PC-9 (cell line): ENCODE measurements at regions not wholly inside any gene's neighbourhood (a gene's known extent, or its start where the extent isn't known, plus 50 kb on each side); places are given as distances from the start of the nearest gene placed in this dataset.

Experiments used
- CTCF ChIP-seq: fragments of 200-600 bp; sonication (generic); conservative IDR thresholded peaks from 2 replicates; pipeline ENCODE4 v1.6.1; 2017; ENCODE audit warnings: mixed run types, antibody characterized with exemption, mild to moderate bottlenecking, moderate library complexity
- EZH2 ChIP-seq: fragments of 200-600 bp; sonication (generic); IDR thresholded peaks from 2 replicates; pipeline ENCODE4 v1.8.0; 2017; ENCODE audit warnings: antibody characterized with exemption, low read depth

GRCh38 chr22:48089601-48090331, 1327.3 kb downstream of the TBC1D22A start:
- no peak for TF ChIP-seq CTCF
- TF ChIP-seq EZH2, result no peak
